GM13977 (cell line): ENCODE measurements at regions not wholly inside any gene's neighbourhood (a gene's known extent, or its start where the extent isn't known, plus 50 kb on each side); places are given as distances from the start of the nearest gene placed in this dataset.

Experiments
- DNase-seq: peaks from one replicate; pipeline ENCODE4 v3.0.0; 2012; ENCODE audit warnings: low spot score
- CTCF ChIP-seq: IDR thresholded peaks from 2 replicates; pipeline ENCODE4 v1.5.1; 2012; ENCODE audit warnings: mild to moderate bottlenecking, control low read depth; ENCODE audit not compliant: insufficient read depth; ENCODE audit errors: extremely low read depth, missing control alignments
- in situ Hi-C: fragments of 300-500 bp; cut with MboI; formaldehyde crosslinking; loops from one replicate; pipeline ENCODE4 v1.12.0; 2022; ENCODE audit warnings: low sequenced_read_pairs, low pct_unique_long_range_greater_than_20kb, mixed read lengths, inconsistent platforms; ENCODE audit not compliant: unreplicated experiment

GRCh38 chr11:23192256-23192655, 332.0 kb upstream of the CCDC179 start:
- in situ Hi-C loops: no loop called here
- DNase-seq: no peak
- TF ChIP-seq CTCF: no peak

- in situ Hi-C loops: no loop called here
- DNase-seq: no peak
- no peak for TF ChIP-seq CTCF
Observed at GRCh38 chr11:23201936-23202522, 341.8 kb upstream of the CCDC179 start.

- DNase-seq: no peak
- in situ Hi-C loops: no loop called here
- TF ChIP-seq CTCF: no peak
Observed at GRCh38 chr11:23202611-23203010, 342.3 kb upstream of the CCDC179 start.

GRCh38 chr11:23205156-23205871, 345.0 kb upstream of the CCDC179 start:
- no peak for TF ChIP-seq CTCF
- in situ Hi-C loops: no loop called here
- DNase-seq: no peak

GRCh38 chr11:23206741-23207336, 346.6 kb upstream of the CCDC179 start:
- in situ Hi-C loops: no loop called here
- TF ChIP-seq CTCF: no peak
- no peak for DNase-seq

- DNase-seq: no peak
- in situ Hi-C loops: no loop called here
- TF ChIP-seq CTCF: no peak
Observed at GRCh38 chr11:23211221-23211620, 350.9 kb upstream of the CCDC179 start.
